GM21737 (cell line): ENCODE measurements at regions not wholly inside any gene's neighbourhood (a gene's known extent, or its start where the extent isn't known, plus 50 kb on each side); places are given as distances from the start of the nearest gene placed in this dataset.
"Not testable (repeated sequence)": the region's sequence is repeated elsewhere in the genome, so short reads cannot be mapped to it uniquely, and the experiment has no call there.

ENCODE experiments used
- ATAC-seq: cut with Tn5 transposase; IDR thresholded peaks from one replicate; pipeline ENCODE4 v1.9.1; 2021; ENCODE audit warnings: mild to moderate bottlenecking, moderate library complexity; ENCODE audit not compliant: unreplicated experiment

DNA sequence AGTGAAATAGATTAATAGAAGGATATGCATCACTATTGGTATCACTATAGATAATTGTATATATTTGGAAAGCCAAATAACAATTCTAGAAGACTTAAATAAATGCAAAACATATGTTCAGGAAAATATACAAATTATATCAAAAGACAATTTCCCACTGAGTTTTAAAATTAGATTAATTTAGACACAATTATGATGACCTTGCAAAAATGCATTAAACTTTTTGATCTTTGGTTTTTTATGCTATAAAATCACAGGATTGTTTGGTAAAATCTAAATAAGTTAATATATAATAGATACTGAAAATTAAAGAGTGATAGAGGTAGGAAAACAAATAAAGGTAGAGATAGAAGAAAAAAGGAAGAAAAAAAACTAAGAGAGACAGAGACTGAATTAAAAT is 2027.7 kb downstream of the MRPL39 start:
- no peak for ATAC-seq

DNA sequence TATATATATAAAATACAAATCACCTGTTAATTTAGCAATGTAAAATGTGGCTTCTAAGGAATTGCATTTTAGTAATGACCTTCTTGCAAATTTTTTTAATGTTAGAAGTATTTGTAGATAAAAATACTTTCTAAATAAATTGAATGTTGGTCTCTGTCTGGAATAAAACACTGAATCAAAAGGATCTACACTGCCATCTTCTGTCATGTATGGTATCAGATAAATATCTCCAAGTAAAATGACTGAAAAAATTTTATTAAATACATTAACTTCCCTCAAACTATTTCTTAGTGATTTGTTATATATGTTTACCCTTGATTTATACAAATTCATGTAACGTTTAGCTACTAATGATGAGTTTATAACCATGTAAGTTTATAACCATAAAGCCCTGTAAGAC is 2029.3 kb downstream of the MRPL39 start:
- no peak for ATAC-seq

- ATAC-seq, result no peak
Observed at GRCh38 chr21:23574932-23575331, 2032.3 kb downstream of the MRPL39 start.

GRCh38 chr21:23548924-23549323 is 2058.4 kb downstream of the MRPL39 start:
- ATAC-seq, result not testable (repeated sequence)

DNA sequence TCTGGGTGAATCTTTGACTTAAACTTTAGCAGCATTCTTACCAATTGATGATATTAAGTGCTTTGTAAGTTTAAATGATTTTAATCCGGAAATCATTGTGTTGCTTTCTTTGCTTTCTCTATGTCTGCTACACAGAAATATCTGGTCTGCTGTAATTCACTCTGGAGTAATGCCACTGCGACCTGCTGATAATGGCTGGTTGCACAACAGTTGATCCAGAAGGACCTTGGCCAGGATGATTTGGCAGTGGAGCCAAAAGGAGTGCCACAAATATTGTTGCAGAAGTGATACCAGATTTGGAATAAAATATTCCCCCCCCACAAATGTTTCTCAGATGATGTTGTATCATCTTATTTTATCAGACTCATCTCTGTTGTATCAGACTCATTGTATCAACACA is 2063.9 kb downstream of the MRPL39 start:
- no peak for ATAC-seq

DNA sequence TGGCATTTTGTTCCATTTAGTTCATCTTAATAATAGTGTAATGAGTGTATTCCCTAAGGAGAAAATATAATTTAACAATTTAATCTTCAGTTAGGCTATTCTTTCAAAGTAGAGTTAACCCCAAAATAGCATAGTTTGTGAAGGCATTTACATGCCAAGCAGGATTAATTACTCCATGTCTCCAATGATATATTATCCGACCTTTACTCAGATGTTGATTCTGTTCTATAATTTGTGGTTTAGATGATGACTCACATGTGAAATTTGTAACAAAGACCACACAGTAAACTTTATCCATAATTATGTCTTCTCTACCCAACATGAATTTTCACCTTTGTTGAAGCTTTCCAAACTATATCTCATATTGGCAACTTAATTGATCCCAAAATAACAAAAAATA is 2065.2 kb downstream of the MRPL39 start:
- ATAC-seq, result no peak

GRCh38 chr21:23541571-23541970 is 2065.7 kb downstream of the MRPL39 start:
- ATAC-seq, result no peak

DNA sequence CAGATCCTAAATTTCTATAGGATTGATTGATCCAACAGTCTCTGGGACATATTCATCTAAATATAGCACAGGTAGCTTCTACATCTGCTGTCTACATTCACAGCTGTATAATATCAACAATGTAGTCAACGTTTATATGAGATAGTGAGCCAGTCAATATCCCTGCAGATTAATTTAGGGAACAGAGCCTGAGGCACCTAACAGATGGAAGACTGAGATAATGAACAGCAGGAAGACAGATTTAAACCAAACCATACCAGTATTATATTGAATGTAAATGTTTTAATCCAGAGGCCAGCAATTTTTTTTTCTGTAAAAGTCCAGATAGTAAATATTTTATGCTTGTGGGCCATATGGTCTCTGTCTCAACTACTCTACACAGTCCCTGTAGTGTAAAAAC is 2072.4 kb downstream of the MRPL39 start:
- no peak for ATAC-seq

- ATAC-seq, result no peak
Observed at GRCh38 chr21:23531444-23531843, 2075.8 kb downstream of the MRPL39 start.

DNA sequence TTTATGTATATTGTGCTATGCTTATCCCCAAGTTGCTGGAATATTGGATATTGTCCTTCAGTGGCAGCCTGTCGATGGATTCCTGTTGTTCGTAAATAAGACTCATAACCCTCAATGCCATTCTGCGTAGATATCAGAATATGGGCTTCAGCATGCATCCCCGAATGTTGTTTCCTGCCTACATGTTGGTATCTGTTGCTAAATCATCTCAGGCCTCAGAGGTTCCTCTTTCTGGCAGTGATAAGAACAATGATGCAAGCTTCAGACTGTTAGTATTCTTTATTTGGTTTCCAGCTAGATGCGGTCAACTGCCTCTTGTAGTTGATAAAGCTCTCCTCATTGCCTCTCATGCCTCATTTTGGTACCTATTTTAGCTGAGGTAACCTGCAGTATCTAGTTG is 2082.6 kb downstream of the MRPL39 start:
- ATAC-seq, result no peak

- no peak for ATAC-seq
Observed at GRCh38 chr21:23522751-23523150, 2084.5 kb downstream of the MRPL39 start.

GRCh38 chr21:23507501-23507900 is 2099.8 kb downstream of the MRPL39 start:
- no peak for ATAC-seq

DNA sequence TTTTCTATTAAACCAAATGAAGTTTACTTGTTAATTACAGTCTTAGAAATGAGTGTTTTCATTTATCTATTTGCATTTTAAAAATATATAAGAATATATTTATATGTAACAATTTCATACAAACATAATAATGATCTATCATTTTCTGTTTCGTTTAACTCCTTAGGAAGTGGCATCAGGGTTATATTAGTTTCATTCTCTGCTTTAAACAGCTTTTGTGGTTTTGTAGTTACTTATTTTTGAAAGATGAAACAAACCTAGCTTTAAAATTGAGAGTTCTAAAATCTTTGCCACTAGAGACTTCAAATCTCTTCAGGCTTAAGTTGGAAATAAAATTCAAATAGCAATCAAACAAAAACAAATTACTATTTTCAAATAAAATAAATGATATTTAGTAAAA is 2110.6 kb downstream of the MRPL39 start:
- peak; percentile 88 for ATAC-seq

GRCh38 chr21:23488245-23488644 is 2119.0 kb downstream of the MRPL39 start:
- no peak for ATAC-seq

DNA sequence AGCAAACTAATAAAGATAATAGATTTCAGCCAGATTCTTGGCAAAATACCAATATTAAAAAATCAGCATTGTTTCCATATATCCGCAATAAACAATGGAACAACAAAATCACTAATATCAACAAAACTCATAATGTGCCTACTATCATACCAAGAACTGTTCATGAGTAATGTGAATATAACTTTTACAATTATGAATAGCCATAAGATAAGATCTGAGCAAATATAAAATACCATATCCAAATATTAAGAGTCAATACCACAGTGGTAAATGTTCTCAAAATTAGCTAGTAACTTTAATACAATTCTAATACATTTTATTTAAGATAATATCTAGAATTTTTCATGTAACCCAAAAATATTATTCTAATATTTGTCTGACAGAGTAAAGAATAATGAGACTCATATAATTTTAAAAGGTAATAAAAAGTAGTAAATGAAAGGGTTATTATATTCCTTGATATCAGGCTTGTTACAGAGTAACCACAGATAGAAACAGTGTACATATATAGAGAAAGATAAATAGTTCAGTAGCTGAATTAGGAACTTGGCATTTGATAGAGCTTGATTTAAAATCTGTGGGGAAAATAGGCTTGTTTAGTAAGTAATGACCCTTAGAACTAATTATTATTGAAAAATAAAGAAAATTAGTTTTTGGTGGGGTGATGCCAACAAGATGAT is 2126.6 kb downstream of the MRPL39 start:
- no peak for ATAC-seq

GRCh38 chr21:23478381-23478780 is 2128.9 kb downstream of the MRPL39 start:
- ATAC-seq, result no peak

DNA sequence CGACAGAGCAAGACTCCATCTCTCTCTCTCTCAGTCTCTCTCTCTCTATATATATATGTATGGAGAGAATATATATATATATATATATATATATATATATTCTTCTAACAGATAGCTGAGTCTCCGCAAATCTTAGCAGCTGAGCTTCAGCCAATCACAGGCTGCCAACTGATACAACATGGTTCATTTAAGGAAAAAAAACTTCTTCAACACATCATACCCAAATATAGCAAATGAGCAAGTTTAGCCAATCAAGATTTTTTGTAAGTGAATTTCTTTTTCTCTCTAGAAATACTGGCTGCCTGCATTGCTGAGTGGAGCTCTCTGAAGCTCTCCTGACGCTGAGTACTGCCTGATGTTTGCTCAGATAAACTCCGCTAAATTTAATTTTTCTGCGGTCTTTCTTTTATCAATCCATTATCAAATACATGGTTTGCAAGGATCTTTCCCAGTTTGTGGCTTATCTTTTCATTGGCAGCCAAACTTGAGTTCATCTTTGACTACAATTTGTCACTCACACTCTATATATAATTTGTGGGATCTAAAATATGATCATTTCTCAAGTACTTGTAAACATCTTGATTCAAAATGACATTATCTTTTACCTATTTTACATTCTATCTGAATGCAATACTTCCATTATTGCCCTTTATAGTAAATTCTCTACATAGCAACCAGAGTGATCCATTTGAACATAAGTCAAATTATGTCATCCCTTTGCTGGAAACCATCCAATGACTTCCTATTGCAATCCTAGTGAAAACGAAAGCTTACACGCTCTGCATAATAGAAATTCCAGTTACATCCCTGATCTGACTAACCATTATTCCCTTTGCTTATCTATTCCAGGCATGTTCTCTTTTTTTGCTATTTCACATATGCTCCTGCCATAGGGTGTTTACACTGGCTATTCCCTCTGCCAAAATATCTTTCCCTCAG is 2131.7 kb downstream of the MRPL39 start:
- no peak for ATAC-seq

DNA sequence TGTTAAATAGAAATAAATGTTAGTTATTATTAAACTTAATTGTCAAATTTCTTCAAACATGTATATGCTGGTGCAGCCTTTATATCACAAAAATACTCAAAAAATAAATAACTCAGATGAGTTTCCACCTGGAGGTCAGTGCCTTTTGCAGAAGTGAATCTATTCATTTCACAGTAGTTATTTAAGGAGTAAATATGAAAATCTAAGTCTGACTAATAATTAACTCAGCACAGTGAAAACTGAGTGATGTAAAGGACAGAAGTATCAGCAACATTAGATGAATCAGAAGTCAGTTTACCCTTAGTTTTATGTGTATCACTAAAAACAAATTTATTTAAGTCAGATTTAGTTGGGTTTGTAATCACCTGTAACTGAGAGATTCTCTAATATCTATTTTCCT is 2135.4 kb downstream of the MRPL39 start:
- peak; percentile 97 for ATAC-seq

- no peak for ATAC-seq
Observed at GRCh38 chr21:23463365-23463764, 2143.9 kb downstream of the MRPL39 start.

DNA sequence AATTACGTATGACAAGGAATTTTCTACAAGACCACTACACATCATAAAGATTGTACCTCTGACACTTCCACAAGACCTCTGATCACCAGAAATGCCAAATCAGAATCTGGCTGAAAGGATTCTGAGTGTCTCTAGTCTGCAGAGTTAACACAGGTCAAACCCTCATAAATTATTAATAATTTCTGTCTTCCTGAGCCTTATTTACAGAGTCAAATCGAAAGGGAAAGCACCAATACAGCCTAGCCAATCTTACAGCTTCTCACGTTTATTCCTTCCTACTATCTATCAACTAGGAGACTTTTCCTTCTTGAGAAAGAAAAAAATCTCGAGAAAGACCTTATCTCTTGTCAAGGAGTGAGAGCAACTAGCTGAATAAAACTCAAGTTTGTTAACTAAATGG is 2151.6 kb downstream of the MRPL39 start:
- peak; percentile 66 for ATAC-seq

DNA sequence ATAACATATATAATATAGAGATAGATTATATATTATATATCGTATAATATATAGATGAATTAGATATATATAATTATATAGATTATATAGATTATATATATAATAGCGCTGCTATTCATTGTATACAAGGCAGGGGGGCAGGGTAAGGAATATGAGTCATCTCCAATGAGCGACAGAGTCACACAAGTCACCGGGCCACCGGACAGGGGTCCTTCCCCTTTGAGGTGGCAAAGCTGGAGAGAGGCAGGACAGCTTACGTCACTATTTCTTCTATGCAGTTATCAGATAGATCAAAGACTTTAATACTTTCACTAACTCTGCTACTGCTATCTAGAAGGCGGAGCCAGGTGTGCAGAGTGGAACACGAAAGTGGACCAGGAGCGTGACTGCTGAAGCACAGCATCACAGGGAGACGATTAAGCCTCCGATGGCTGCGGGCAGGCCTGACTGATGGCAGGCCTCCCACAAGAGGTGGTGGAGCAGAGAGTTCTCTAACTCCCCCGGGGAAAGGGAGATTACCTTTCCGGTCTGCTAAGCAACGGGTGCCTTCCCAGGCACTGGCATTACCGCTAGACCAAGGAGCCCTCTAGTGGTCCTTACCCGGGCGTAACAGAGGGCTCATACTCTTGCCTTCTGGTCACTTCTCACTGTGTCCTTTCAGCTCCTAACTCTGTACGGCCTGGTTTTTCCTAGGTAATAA is 2154.7 kb downstream of the MRPL39 start:
- ATAC-seq, result peak; percentile 61

DNA sequence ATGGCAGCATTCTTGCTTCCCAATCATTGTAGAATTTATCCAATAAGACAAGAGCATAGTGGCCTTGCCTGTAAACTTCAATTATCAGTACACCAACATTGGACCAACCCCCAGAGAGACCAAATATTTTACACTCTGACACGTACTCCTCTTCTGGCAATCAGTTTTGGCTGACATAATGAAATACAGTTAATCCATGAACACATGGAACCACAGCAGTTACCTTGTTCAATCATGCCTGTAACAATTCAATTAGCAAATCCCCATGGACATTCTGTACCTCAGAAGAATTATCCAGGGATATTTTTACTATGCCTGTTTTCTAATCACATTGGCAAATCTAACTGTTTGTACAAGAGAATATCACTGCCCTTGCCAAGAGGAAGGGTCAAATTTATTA is 2162.0 kb downstream of the MRPL39 start:
- no peak for ATAC-seq
